B cell (primary cell): ENCODE measurements at regions not wholly inside any gene's neighbourhood (a gene's known extent, or its start where the extent isn't known, plus 50 kb on each side); places are given as distances from the start of the nearest gene placed in this dataset.

ENCODE experiments used
- ATAC-seq: fragments of 200-7000 bp; cut with Tn5 transposase; one replicate; pipeline ENCODE4 v1.10.0; 2021; ENCODE audit warnings: low read depth, mild to moderate bottlenecking, moderate number of reproducible peaks, moderate library complexity
- CTCF ChIA-PET: fragments of 350-600 bp; sonication (Branson Sonifier 250); formaldehyde crosslinking; loops from one replicate; lab custom pipeline; 2021; ENCODE audit warnings: antibody characterized with exemption, inconsistent platforms; lab: Charles Lee
- POLR2A ChIA-PET: fragments of 350-600 bp; sonication (Branson Sonifier 250); formaldehyde crosslinking; loops from one replicate; lab custom pipeline; 2021; ENCODE audit warnings: antibody characterized with exemption; lab: Charles Lee
- DNase-seq: peaks from one replicate; pipeline ENCODE4 v3.0.0; 2013
- H2AFZ ChIP-seq: 2 replicates; pipeline ENCODE4 v1.6.1; 2012; ENCODE audit warnings: mild to moderate bottlenecking, low read depth, low read length; ENCODE audit not compliant: insufficient read depth, poor library complexity, severe bottlenecking
- H3K27ac ChIP-seq, 2 donors: 1 replicate in 1 of 2; 2 replicates in 1 of 2; pipeline ENCODE4 v1.5.1; 2012 to 2013; ENCODE audit warnings: low read length in 2 of 2, mild to moderate bottlenecking in 2 of 2, moderate library complexity in 1 of 2
- H3K27me3 ChIP-seq, 4 experiments: fragments of 200-600 bp in 1 of 4; sonication (generic) in 1 of 4; replicated peaks in 1 of 4; 1 replicate in 2 of 4; 2 replicates in 2 of 4; pipeline versions ENCODE4 v1.6.1 to v1.7.0; 2013 to 2016; ENCODE audit warnings: low read length in 3 of 4, mild to moderate bottlenecking in 2 of 4, mixed read lengths in 1 of 4, moderate library complexity in 1 of 4; ENCODE audit not compliant: insufficient read depth in 4 of 4, control insufficient read depth in 3 of 4; ENCODE audit errors: control extremely low read depth in 1 of 4
- H3K36me3 ChIP-seq, 2 experiments: replicated peaks in 1 of 2; 1 replicate in 1 of 2; 2 replicates in 1 of 2; pipeline versions ENCODE4 v1.6.1 to v1.7.1; 2013; ENCODE audit warnings: low read length in 1 of 2; ENCODE audit not compliant: insufficient read depth in 2 of 2, control insufficient read depth in 1 of 2; ENCODE audit errors: control extremely low read depth in 1 of 2, extremely low read depth in 1 of 2
- H3K4me1 ChIP-seq, 2 donors: fragments of 200-600 bp in 1 of 2; sonication (generic) in 1 of 2; 1 replicate in 1 of 2; 2 replicates in 1 of 2; pipeline versions ENCODE4 v1.5.1 to v1.6.1; 2013 to 2017; ENCODE audit warnings: low read length in 2 of 2; ENCODE audit not compliant: control insufficient read depth in 2 of 2, insufficient read depth in 2 of 2
- H3K4me2 ChIP-seq: replicated peaks from 2 replicates; pipeline ENCODE3; 2012; ENCODE audit warnings: mild to moderate bottlenecking, low read depth, low read length; ENCODE audit not compliant: poor library complexity, severe bottlenecking
- H3K4me3 ChIP-seq, 5 experiments: fragments of 200-600 bp in 1 of 5; sonication (generic) in 1 of 5; 1 replicate in 3 of 5; 2 replicates in 2 of 5; pipeline versions ENCODE4 v1.5.1 to v1.7.0; 2011 to 2016; ENCODE audit warnings: low read length in 4 of 5, mild to moderate bottlenecking in 4 of 5, low read depth in 2 of 5, control low read depth in 1 of 5, moderate library complexity in 1 of 5; ENCODE audit not compliant: insufficient read depth in 1 of 5; ENCODE audit errors: control extremely low read depth in 1 of 5, extremely low read depth in 1 of 5
- H3K79me2 ChIP-seq: fragments of 200-600 bp; sonication (generic); one replicate; pipeline ENCODE4 v1.6.0; 2016; ENCODE audit warnings: low read length; ENCODE audit not compliant: control insufficient read depth, insufficient read depth
- H3K9ac ChIP-seq: fragments of 200-600 bp; sonication (generic); 2 replicates; pipeline ENCODE4 v1.6.1; 2017; ENCODE audit warnings: mild to moderate bottlenecking, low read length, moderate library complexity
- H3K9me3 ChIP-seq, 3 donors: one replicate each; pipeline versions ENCODE4 v1.6.1 to v1.7.1; 2013; ENCODE audit warnings: low read length in 2 of 3; ENCODE audit not compliant: control insufficient read depth in 2 of 3, insufficient read depth in 1 of 3; ENCODE audit errors: control extremely low read depth in 1 of 3
- H4K20me1 ChIP-seq: 2 replicates; pipeline ENCODE4 v1.6.0; 2012; ENCODE audit warnings: mild to moderate bottlenecking, low read length; ENCODE audit not compliant: insufficient read depth, control insufficient read depth, poor library complexity, severe bottlenecking
- H3K27ac Mint-ChIP-seq: one replicate; pipeline ENCODE4 v1.8.0; 2021; ENCODE audit warnings: mixed read lengths
- H3K27me3 Mint-ChIP-seq: one replicate; pipeline ENCODE4 v1.8.0; 2021; ENCODE audit warnings: mixed read lengths
- H3K4me1 Mint-ChIP-seq: one replicate; pipeline ENCODE4 v1.8.0; 2021; ENCODE audit warnings: mixed read lengths
- H3K4me3 Mint-ChIP-seq: one replicate; pipeline ENCODE4 v1.8.0; 2021; ENCODE audit warnings: mixed read lengths
- H3K9me3 Mint-ChIP-seq: one replicate; pipeline ENCODE4 v1.8.0; 2022; ENCODE audit warnings: mixed read lengths; ENCODE audit not compliant: insufficient read depth
- EZH2 ChIP-seq: IDR thresholded peaks from 2 replicates; pipeline ENCODE4 v1.6.1; 2012; ENCODE audit warnings: borderline replicate concordance, low read depth, mild to moderate bottlenecking, moderate library complexity, low read length; ENCODE audit not compliant: insufficient read depth, poor library complexity, severe bottlenecking
- WGBS: methylation state at CpG from one replicate; pipeline ENCODE4 v1.1.5; 2013; ENCODE audit warnings: missing lambda C conversion rate; ENCODE audit not compliant: insufficient coverage; 5-methylcytosine and 5-hydroxymethylcytosine counted together
- intact Hi-C: fragments of 100-400 bp; cut with micrococcal nuclease; formaldehyde crosslinking; loops from one replicate; pipeline ENCODE4 v1.10.0; 2022
- TF ChIP-seq, protein P1 (sequence below): fragments of 200-600 bp; IDR thresholded peaks from one replicate; pipeline ENCODE4 v1.8.0; 2022; ENCODE audit warnings: antibody characterized with exemption, mild to moderate bottlenecking

- Histone ChIP-seq H3K4me1 (no peaks in the 10 kb centered on the region), H3K27ac (no peak overlapping the region), H4K20me1 (no peaks in the 10 kb centered on the region), H3K4me2 (no peak overlapping the region), H3K79me2 (no peaks in the 10 kb centered on the region), H3K9ac (no peak overlapping the region), H3K9me3 (no peaks in the 10 kb centered on the region), H3K4me3 (no peak overlapping the region), H2AFZ (no peak overlapping the region), H3K27me3 (no peaks in the 10 kb centered on the region), H3K36me3 (no peaks in the 10 kb centered on the region)
- no peaks in the 10 kb centered on the region for H3K27me3 Mint-ChIP-seq
- no peak overlapping the region for H3K27ac Mint-ChIP-seq
- ATAC-seq (no peak), DNase-seq (no peak)
- no peak for TF ChIP-seq EZH2
- TF ChIP-seq, protein P1, sequence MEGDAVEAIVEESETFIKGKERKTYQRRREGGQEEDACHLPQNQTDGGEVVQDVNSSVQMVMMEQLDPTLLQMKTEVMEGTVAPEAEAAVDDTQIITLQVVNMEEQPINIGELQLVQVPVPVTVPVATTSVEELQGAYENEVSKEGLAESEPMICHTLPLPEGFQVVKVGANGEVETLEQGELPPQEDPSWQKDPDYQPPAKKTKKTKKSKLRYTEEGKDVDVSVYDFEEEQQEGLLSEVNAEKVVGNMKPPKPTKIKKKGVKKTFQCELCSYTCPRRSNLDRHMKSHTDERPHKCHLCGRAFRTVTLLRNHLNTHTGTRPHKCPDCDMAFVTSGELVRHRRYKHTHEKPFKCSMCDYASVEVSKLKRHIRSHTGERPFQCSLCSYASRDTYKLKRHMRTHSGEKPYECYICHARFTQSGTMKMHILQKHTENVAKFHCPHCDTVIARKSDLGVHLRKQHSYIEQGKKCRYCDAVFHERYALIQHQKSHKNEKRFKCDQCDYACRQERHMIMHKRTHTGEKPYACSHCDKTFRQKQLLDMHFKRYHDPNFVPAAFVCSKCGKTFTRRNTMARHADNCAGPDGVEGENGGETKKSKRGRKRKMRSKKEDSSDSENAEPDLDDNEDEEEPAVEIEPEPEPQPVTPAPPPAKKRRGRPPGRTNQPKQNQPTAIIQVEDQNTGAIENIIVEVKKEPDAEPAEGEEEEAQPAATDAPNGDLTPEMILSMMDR = no peak
- POLR2A ChIA-PET = no interaction called here
- H3K9me3 Mint-ChIP-seq = no peaks in the 10 kb centered on the region
- H3K4me1 Mint-ChIP-seq = no peaks in the 10 kb centered on the region
- intact Hi-C loops = no loop called here
- CTCF ChIA-PET = no interaction called here
- WGBS = no CpG with 5 or more reads among the region's 6 CpGs
- no peak overlapping the region for H3K4me3 Mint-ChIP-seq
Observed at GRCh38 chr3:88418219-88418618, 268.5 kb downstream of the C3orf38 start.

DNA sequence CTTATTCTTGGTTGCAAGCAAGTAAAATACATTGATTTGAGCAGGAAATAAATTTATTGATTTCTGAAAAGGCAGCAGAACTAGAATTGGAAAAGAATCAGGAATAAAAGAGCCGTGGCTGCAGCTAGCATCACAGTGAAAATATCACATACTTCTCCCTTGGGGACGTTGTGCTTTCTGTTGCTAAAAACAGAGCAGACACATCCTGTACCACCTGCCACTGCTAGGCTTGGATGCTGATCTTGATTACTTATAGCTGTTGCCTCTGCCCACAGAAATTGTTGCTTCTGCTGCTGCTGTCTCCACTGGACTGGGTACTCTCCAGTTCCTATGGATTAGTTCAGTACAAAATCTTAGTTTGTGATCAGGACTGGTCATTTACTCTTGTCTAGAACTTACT, 283.8 kb downstream of the C3orf38 start:
- Mint-ChIP-seq H3K9me3 (no peaks in the 10 kb centered on the region), H3K27me3 (no peaks in the 10 kb centered on the region), H3K4me3 (peak overlapping the region; percentile 77)

More for the DNA sequence above, 283.8 kb downstream of the C3orf38 start:
- H3K9me3 ChIP-seq = peaks cover 0 to 4% (median 2%) of the 10 kb centered on the region in 3 donors
- ATAC-seq (peak; percentile 87), DNase-seq (peak; percentile 54)
- H3K9ac ChIP-seq = peak overlapping the region; percentile 59
- WGBS = 17% methylated on average over 1 of the region's 2 CpGs
- H3K4me1 ChIP-seq = peaks cover 20 to 25% of the 10 kb centered on the region in 2 donors
- no peaks in the 10 kb centered on the region for H3K79me2 ChIP-seq
- peak overlapping the region in 2 of 5 experiments; percentile 5 to 55 for H3K4me3 ChIP-seq
- peak overlapping the region; percentile 70 for H3K4me2 ChIP-seq
- POLR2A ChIA-PET = no interaction called here
- Mint-ChIP-seq H3K4me1 (peaks cover 33% of the 10 kb centered on the region), H3K27ac (peak overlapping the region; percentile 92)
- H3K27me3 ChIP-seq = no peaks in the 10 kb centered on the region
- CTCF ChIA-PET = no interaction called here
- peak overlapping the region; percentile 62 for H2AFZ ChIP-seq
- no peaks in the 10 kb centered on the region for H3K36me3 ChIP-seq
- TF ChIP-seq, protein P1 = no peak
- no peak for TF ChIP-seq EZH2
- intact Hi-C loops = no loop called here
- no peaks in the 10 kb centered on the region for H4K20me1 ChIP-seq
- H3K27ac ChIP-seq = peak overlapping the region; percentile 43 to 85
